Adrenal gland (tissue), 9 donors: ENCODE measurements at regions not wholly inside any gene's neighbourhood (a gene's known extent, or its start where the extent isn't known, plus 50 kb on each side); places are given as distances from the start of the nearest gene placed in this dataset.

Source experiments
- DNase-seq, 7 donors: peaks; one replicate each; pipeline ENCODE4 v3.0.0-alpha.2; 2019 to 2020
- H3K27ac ChIP-seq, 5 donors: fragments of 200-600 bp; sonication (generic) in 4 of 5; 1 replicate in 3 of 5; 2 replicates in 2 of 5; pipeline versions ENCODE4 v1.5.1 to v1.8.0; 2016 to 2020; ENCODE audit warnings: mild to moderate bottlenecking in 1 of 5
- H3K27me3 ChIP-seq: fragments of 200-600 bp; 2 replicates; pipeline ENCODE4 v1.8.0; 2021
- H3K36me3 ChIP-seq, 2 donors: fragments of 200-600 bp; replicated peaks in 1 of 2; 1 replicate in 1 of 2; 2 replicates in 1 of 2; pipeline versions ENCODE4 v1.5.1 to v1.8.0; 2018 to 2022
- H3K4me1 ChIP-seq, 2 donors: fragments of 200-600 bp; replicated peaks in 1 of 2; 1 replicate in 1 of 2; 2 replicates in 1 of 2; pipeline versions ENCODE4 v1.5.1 to v1.8.0; 2018 to 2021
- H3K4me3 ChIP-seq, 4 donors: fragments of 200-600 bp; sonication (generic) in 3 of 4; one replicate each; pipeline ENCODE4 v1.5.1; 2016 to 2018
- H3K9me3 ChIP-seq, 3 donors: fragments of 200-600 bp; sonication (generic) in 1 of 3; replicated peaks in 1 of 3; 1 replicate in 2 of 3; 2 replicates in 1 of 3; pipeline versions ENCODE4 v1.5.1 to v1.8.0; 2016 to 2021
- CTCF ChIP-seq, 6 experiments: fragments of 450-650 bp in 4 of 6; fragments of 200-600 bp in 2 of 6; sonication (generic) in 1 of 6; IDR thresholded peaks; 1 replicate in 5 of 6; 2 replicates in 1 of 6; pipeline versions ENCODE4 v1.5.1 to v1.8.0; 2016 to 2021; ENCODE audit warnings: antibody characterized with exemption in 6 of 6, mild to moderate bottlenecking in 2 of 6, moderate library complexity in 1 of 6
- POLR2A ChIP-seq, 2 donors: fragments of 450-650 bp; IDR thresholded peaks; one replicate each; pipeline ENCODE4 v1.6.1; 2017; ENCODE audit warnings: antibody characterized with exemption in 2 of 2, mild to moderate bottlenecking in 2 of 2, moderate library complexity in 1 of 2
- WGBS, 4 donors: extraction: QIAGEN DNeasy Blood & Tissue Kit in 2 of 4; methylation state at CpG; one replicate each; pipeline versions ENCODE4 v1.1.5 to v1.1.7; 2013 to 2017; 5-methylcytosine and 5-hydroxymethylcytosine counted together
- intact Hi-C, 2 donors: fragments of 100-400 bp; cut with DNase I; formaldehyde crosslinking; loops; one replicate each; pipeline versions ENCODE4 v1.14.1 to v1.15.0; 2022 to 2023
- donor health status: healthy with polysubstance abuse.
- donor health status: Bipolar disorder and iron deficiency.
- donor health status: DM: yes; HTN: yes; CAD: no.
- donor health status: DM: no; HTN: no; CAD: no.
- donor health status: DM: no; HTN: no; CAD: no.

- no peaks in the 10 kb centered on the region for H3K36me3 ChIP-seq
- no peak for DNase-seq
- H3K4me3 ChIP-seq = no peak overlapping the region
- intact Hi-C loops = no loop called here
- H3K27me3 ChIP-seq = peaks cover 5% of the 10 kb centered on the region
- no peaks in the 10 kb centered on the region for H3K9me3 ChIP-seq
- no peak for TF ChIP-seq CTCF (IDR thresholded peaks at IDR 0.05)
- no peak for TF ChIP-seq POLR2A (IDR thresholded peaks at IDR 0.05)
- H3K27ac ChIP-seq = no peak overlapping the region
- no peaks in the 10 kb centered on the region for H3K4me1 ChIP-seq
Observed at GRCh38 chr3:130266817-130267216, 78.7 kb upstream of the COL6A5 start.

GRCh38 chr3:130276203-130276803, 69.2 kb upstream of the COL6A5 start:
- Histone ChIP-seq H3K4me3 (no peak overlapping the region), H3K27me3 (no peaks in the 10 kb centered on the region), H3K36me3 (no peaks in the 10 kb centered on the region), H3K27ac (no peak overlapping the region), H3K4me1 (no peaks in the 10 kb centered on the region), H3K9me3 (no peaks in the 10 kb centered on the region)
- no peak for TF ChIP-seq POLR2A (IDR thresholded peaks at IDR 0.05)
- TF ChIP-seq CTCF (IDR thresholded peaks at IDR 0.05) = peak; percentile 59 to 82 (median 71)
- intact Hi-C loops = loop anchor here in 1 of 2 donors (10.0 kb wide), 1 partner anchor 258 kb away; no protein-coding TSS in a partner anchor
- WGBS, 4 donors = 7 to 11% (median 9%) methylated on average over 8 of the region's 8 CpGs
- DNase-seq = peak in 3 of 7 donors; percentile 22 to 26 (median 24)

DNA sequence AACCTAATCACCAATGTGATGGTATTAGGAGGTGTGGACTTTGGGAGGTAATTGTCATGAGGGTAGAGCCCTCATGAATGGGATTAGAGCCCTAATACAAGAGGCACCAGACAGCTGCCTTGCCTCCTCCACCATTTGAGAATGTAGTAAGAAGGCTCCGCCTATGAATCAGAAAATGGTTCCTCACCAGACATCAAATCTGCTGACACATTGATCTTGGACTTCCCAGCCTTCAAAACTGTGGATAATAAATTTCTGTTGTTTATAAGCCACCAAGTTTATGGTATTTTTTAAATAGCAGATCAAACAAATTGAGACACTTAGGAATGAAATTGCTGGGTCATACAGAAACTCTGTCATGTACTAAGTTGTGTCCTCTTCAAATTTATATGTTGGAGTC, 56.8 kb upstream of the COL6A5 start:
- TF ChIP-seq POLR2A (IDR thresholded peaks at IDR 0.05) (no peak), CTCF (IDR thresholded peaks at IDR 0.05) (no peak)
- intact Hi-C loops = no loop called here
- Histone ChIP-seq H3K4me3 (no peak overlapping the region), H3K27ac (no peak overlapping the region), H3K4me1 (no peaks in the 10 kb centered on the region), H3K9me3 (peaks cover 0 to 7% (median 0%) of the 10 kb centered on the region in 3 donors), H3K36me3 (no peaks in the 10 kb centered on the region), H3K27me3 (no peaks in the 10 kb centered on the region)
- 71 to 96% (median 80%) methylated on average over 1 of the region's 1 CpG for WGBS, 4 donors
- no peak for DNase-seq

- Histone ChIP-seq H3K36me3 (no peaks in the 10 kb centered on the region), H3K4me3 (no peak overlapping the region), H3K4me1 (no peaks in the 10 kb centered on the region), H3K27me3 (no peaks in the 10 kb centered on the region), H3K27ac (no peak overlapping the region), H3K9me3 (peaks cover 0 to 7% (median 0%) of the 10 kb centered on the region in 3 donors)
- no peak for DNase-seq
- TF ChIP-seq POLR2A (IDR thresholded peaks at IDR 0.05) (no peak), CTCF (IDR thresholded peaks at IDR 0.05) (no peak)
- WGBS, 4 donors = 77 to 82% (median 80%) methylated on average over 2 of the region's 2 CpGs
- intact Hi-C loops = no loop called here
Observed at GRCh38 chr3:130291148-130291547, 54.3 kb upstream of the COL6A5 start.
